Globus pallidus (tissue), 1 donor: ENCODE measurements at regions not wholly inside any gene's neighbourhood (a gene's known extent, or its start where the extent isn't known, plus 50 kb on each side); places are given as distances from the start of the nearest gene placed in this dataset.
A peak's percentile ranks its signal among the peaks of the same experiment; 100 is the strongest.

Experiments
- DNase-seq: peaks from one replicate; pipeline ENCODE4 v3.0.0-alpha.2; 2015; ENCODE audit warnings: low spot score

- DNase-seq, result no peak
These were observed 64.4 kb downstream of the DIO2 start for GRCh38 chr14:80146941-80147340.

- DNase-seq, result no peak
These were observed 74.9 kb downstream of the DIO2 start for GRCh38 chr14:80136358-80136757.

- DNase-seq, result no peak
These were observed 75.8 kb downstream of the DIO2 start for GRCh38 chr14:80135305-80136088.

- no peak for DNase-seq
These were observed 77.0 kb downstream of the DIO2 start for GRCh38 chr14:80134321-80134720.

GRCh38 chr14:80133457-80133856 is 77.8 kb downstream of the DIO2 start:
- no peak for DNase-seq

- DNase-seq, result no peak
These were observed 83.8 kb downstream of the DIO2 start for GRCh38 chr14:80127466-80127865.

- DNase-seq, result no peak
These were observed 86.5 kb downstream of the DIO2 start for GRCh38 chr14:80124794-80125193.

- DNase-seq, result no peak
These were observed 93.4 kb downstream of the DIO2 start for GRCh38 chr14:80117876-80118275.

- DNase-seq, result no peak
These were observed 95.1 kb downstream of the DIO2 start for GRCh38 chr14:80116157-80116556.

- no peak for DNase-seq
These were observed 100.6 kb downstream of the DIO2 start for GRCh38 chr14:80110721-80111120.

GRCh38 chr14:80109055-80109454 is 102.2 kb downstream of the DIO2 start:
- DNase-seq, result no peak

- no peak for DNase-seq
These were observed 102.9 kb downstream of the DIO2 start for GRCh38 chr14:80108430-80108829.

GRCh38 chr14:80105488-80105994 is 105.8 kb downstream of the DIO2 start:
- no peak for DNase-seq

GRCh38 chr14:80101835-80102234 is 109.5 kb downstream of the DIO2 start:
- no peak for DNase-seq

- peak; percentile 57 for DNase-seq
These were observed 110.6 kb downstream of the DIO2 start for GRCh38 chr14:80100681-80101080.

- no peak for DNase-seq
These were observed 115.7 kb downstream of the DIO2 start for GRCh38 chr14:80095623-80096022.

GRCh38 chr14:80087411-80087810 is 123.9 kb downstream of the DIO2 start:
- no peak for DNase-seq

- DNase-seq, result no peak
These were observed 127.1 kb downstream of the DIO2 start for GRCh38 chr14:80084196-80084595.

- DNase-seq, result peak; percentile 46
These were observed 130.7 kb downstream of the DIO2 start for GRCh38 chr14:80080601-80081000.

GRCh38 chr14:80078501-80078900 is 132.8 kb downstream of the DIO2 start:
- DNase-seq, result peak; percentile 36

- no peak for DNase-seq
These were observed 134.0 kb downstream of the DIO2 start for GRCh38 chr14:80077262-80077661.

- no peak for DNase-seq
These were observed 136.3 kb downstream of the DIO2 start for GRCh38 chr14:80074900-80075574.

GRCh38 chr14:80059041-80059440 is 152.3 kb downstream of the DIO2 start:
- DNase-seq, result no peak

- DNase-seq, result no peak
These were observed 154.9 kb downstream of the DIO2 start for GRCh38 chr14:80056497-80056801.
